ENCODE measurements at regions not wholly inside any gene's neighbourhood (a gene's known extent, or its start where the extent isn't known, plus 50 kb on each side); places are given as distances from the start of the nearest gene placed in this dataset.

DNA sequence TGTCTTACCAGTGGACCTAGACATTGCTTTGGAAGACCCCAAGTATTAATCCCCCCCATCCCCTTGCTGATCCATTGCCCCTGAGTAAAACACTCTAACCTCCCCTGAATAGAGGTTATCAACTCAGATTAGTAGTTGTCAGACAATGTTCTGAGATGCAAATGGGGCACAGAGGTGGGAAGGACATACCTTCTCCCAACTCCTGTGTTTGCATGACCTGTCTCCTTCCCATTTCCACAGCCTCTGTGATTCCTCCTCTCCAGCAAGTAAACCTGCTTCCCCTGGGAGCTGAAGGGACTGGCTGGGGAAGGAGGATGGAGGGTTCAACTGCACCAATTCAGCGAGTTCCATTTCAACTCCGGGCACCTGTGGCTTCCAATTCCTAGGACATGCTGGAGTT is 199.8 kb upstream of the SASH1 start:
- no peak for TF ChIP-seq CTCF (IDR thresholded peaks at IDR 0.05)
- TF ChIP-seq PBX3 (IDR thresholded peaks at IDR 0.05), result no peak
- TF ChIP-seq, protein P1, sequence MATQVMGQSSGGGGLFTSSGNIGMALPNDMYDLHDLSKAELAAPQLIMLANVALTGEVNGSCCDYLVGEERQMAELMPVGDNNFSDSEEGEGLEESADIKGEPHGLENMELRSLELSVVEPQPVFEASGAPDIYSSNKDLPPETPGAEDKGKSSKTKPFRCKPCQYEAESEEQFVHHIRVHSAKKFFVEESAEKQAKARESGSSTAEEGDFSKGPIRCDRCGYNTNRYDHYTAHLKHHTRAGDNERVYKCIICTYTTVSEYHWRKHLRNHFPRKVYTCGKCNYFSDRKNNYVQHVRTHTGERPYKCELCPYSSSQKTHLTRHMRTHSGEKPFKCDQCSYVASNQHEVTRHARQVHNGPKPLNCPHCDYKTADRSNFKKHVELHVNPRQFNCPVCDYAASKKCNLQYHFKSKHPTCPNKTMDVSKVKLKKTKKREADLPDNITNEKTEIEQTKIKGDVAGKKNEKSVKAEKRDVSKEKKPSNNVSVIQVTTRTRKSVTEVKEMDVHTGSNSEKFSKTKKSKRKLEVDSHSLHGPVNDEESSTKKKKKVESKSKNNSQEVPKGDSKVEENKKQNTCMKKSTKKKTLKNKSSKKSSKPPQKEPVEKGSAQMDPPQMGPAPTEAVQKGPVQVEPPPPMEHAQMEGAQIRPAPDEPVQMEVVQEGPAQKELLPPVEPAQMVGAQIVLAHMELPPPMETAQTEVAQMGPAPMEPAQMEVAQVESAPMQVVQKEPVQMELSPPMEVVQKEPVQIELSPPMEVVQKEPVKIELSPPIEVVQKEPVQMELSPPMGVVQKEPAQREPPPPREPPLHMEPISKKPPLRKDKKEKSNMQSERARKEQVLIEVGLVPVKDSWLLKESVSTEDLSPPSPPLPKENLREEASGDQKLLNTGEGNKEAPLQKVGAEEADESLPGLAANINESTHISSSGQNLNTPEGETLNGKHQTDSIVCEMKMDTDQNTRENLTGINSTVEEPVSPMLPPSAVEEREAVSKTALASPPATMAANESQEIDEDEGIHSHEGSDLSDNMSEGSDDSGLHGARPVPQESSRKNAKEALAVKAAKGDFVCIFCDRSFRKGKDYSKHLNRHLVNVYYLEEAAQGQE (IDR thresholded peaks at IDR 0.05), result no peak
- no peak for TF ChIP-seq CHD2 (IDR thresholded peaks at IDR 0.05; ENCODE audit: low read length, partially characterized antibody)
- TF ChIP-seq RCOR1 (IDR thresholded peaks at IDR 0.05; ENCODE audit: low read depth, low read length), result no peak
- no peak for TF ChIP-seq EP300 (IDR thresholded peaks at IDR 0.05)
